ENCODE measurements at regions not wholly inside any gene's neighbourhood (a gene's known extent, or its start where the extent isn't known, plus 50 kb on each side); places are given as distances from the start of the nearest gene placed in this dataset.

- Mint-ChIP-seq H3K4me1 (peaks cover 28% of the 10 kb centered on the region), H3K4me3 (no peak overlapping the region), H3K36me3 (peaks cover 3% of the 10 kb centered on the region), H3K27ac (no peak overlapping the region), H3K9me3 (peaks cover 4% of the 10 kb centered on the region), H3K27me3 (peaks cover 5% of the 10 kb centered on the region)
- CTCF ChIA-PET: interaction anchor here (1.3 kb wide), 1 partner anchor 270 kb away, joined by 3 read pairs; no protein-coding TSS in a partner anchor
- DNase-seq: no peak
These were observed 204.2 kb upstream of the SESN3 start for GRCh38 chr11:95435192-95435591.

GRCh38 chr11:95434489-95435057 is 203.6 kb upstream of the SESN3 start:
- peak overlapping the region; percentile 1 for H3K27ac Mint-ChIP-seq
- H3K9me3 Mint-ChIP-seq: peaks cover 4% of the 10 kb centered on the region
- peak; percentile 48 for DNase-seq
- CTCF ChIA-PET: interaction anchor here (1.2 to 1.3 kb wide), 2 partner anchors 19 to 271 kb away, joined by 3 read pairs; no protein-coding TSS in a partner anchor
- H3K4me3 Mint-ChIP-seq: no peak overlapping the region
- H3K4me1 Mint-ChIP-seq: peaks cover 28% of the 10 kb centered on the region
- peaks cover 3% of the 10 kb centered on the region for H3K36me3 Mint-ChIP-seq
- peaks cover 5% of the 10 kb centered on the region for H3K27me3 Mint-ChIP-seq

GRCh38 chr11:95434009-95434408 is 203.0 kb upstream of the SESN3 start:
- DNase-seq: no peak
- CTCF ChIA-PET: interaction anchor here (1.2 to 1.3 kb wide), 2 partner anchors 19 to 271 kb away, joined by 3 read pairs; no protein-coding TSS in a partner anchor
- H3K4me3 Mint-ChIP-seq: no peak overlapping the region
- no peak overlapping the region for H3K27ac Mint-ChIP-seq
- peaks cover 5% of the 10 kb centered on the region for H3K27me3 Mint-ChIP-seq
- peaks cover 4% of the 10 kb centered on the region for H3K9me3 Mint-ChIP-seq
- peaks cover 3% of the 10 kb centered on the region for H3K36me3 Mint-ChIP-seq
- H3K4me1 Mint-ChIP-seq: peaks cover 28% of the 10 kb centered on the region

GRCh38 chr11:95432714-95433503 is 201.9 kb upstream of the SESN3 start:
- peaks cover 4% of the 10 kb centered on the region for H3K9me3 Mint-ChIP-seq
- DNase-seq: no peak
- CTCF ChIA-PET: interaction anchor here (1.1 kb wide), 1 partner anchor 20 kb away, joined by 4 read pairs; no protein-coding TSS in a partner anchor
- no peak overlapping the region for H3K27ac Mint-ChIP-seq
- H3K4me3 Mint-ChIP-seq: no peak overlapping the region
- H3K36me3 Mint-ChIP-seq: peaks cover 3% of the 10 kb centered on the region
- H3K4me1 Mint-ChIP-seq: peaks cover 28% of the 10 kb centered on the region
- H3K27me3 Mint-ChIP-seq: peaks cover 5% of the 10 kb centered on the region

- Mint-ChIP-seq H3K27me3 (peaks cover 9% of the 10 kb centered on the region), H3K36me3 (peaks cover 3% of the 10 kb centered on the region), H3K4me3 (no peak overlapping the region), H3K4me1 (peaks cover 13% of the 10 kb centered on the region), H3K9me3 (peaks cover 3% of the 10 kb centered on the region), H3K27ac (no peak overlapping the region)
- DNase-seq: no peak
- CTCF ChIA-PET: interaction anchor here (1.7 kb wide), 1 partner anchor 116 kb away, joined by 3 read pairs; no protein-coding TSS in a partner anchor
These were observed 198.4 kb upstream of the SESN3 start for GRCh38 chr11:95429376-95429907.

- no peaks in the 10 kb centered on the region for H3K36me3 Mint-ChIP-seq
- H3K27ac Mint-ChIP-seq: no peak overlapping the region
- H3K27me3 Mint-ChIP-seq: peaks cover 3% of the 10 kb centered on the region
- DNase-seq: no peak
- H3K9me3 Mint-ChIP-seq: no peaks in the 10 kb centered on the region
- H3K4me3 Mint-ChIP-seq: no peak overlapping the region
- CTCF ChIA-PET: no interaction called here
- H3K4me1 Mint-ChIP-seq: no peaks in the 10 kb centered on the region
These were observed 195.9 kb upstream of the SESN3 start for GRCh38 chr11:95426823-95427462.

GRCh38 chr11:95419915-95420314 is 188.9 kb upstream of the SESN3 start:
- Mint-ChIP-seq H3K36me3 (no peaks in the 10 kb centered on the region), H3K9me3 (no peaks in the 10 kb centered on the region), H3K4me3 (no peak overlapping the region), H3K27ac (no peak overlapping the region), H3K27me3 (peaks cover 5% of the 10 kb centered on the region), H3K4me1 (no peaks in the 10 kb centered on the region)
- CTCF ChIA-PET: no interaction called here
- no peak for DNase-seq

GRCh38 chr11:95418916-95419315 is 187.9 kb upstream of the SESN3 start:
- Mint-ChIP-seq H3K27ac (no peak overlapping the region), H3K4me3 (no peak overlapping the region), H3K27me3 (peaks cover 5% of the 10 kb centered on the region), H3K9me3 (no peaks in the 10 kb centered on the region), H3K36me3 (no peaks in the 10 kb centered on the region), H3K4me1 (no peaks in the 10 kb centered on the region)
- CTCF ChIA-PET: interaction anchor here (1.8 kb wide), 1 partner anchor 70 kb away, joined by 3 read pairs; no protein-coding TSS in a partner anchor
- no peak for DNase-seq

GRCh38 chr11:95417832-95418231 is 186.8 kb upstream of the SESN3 start:
- DNase-seq: no peak
- H3K4me1 Mint-ChIP-seq: no peaks in the 10 kb centered on the region
- no peak overlapping the region for H3K4me3 Mint-ChIP-seq
- CTCF ChIA-PET: interaction anchor here (1.8 kb wide), 1 partner anchor 71 kb away, joined by 3 read pairs; no protein-coding TSS in a partner anchor
- H3K36me3 Mint-ChIP-seq: no peaks in the 10 kb centered on the region
- no peaks in the 10 kb centered on the region for H3K9me3 Mint-ChIP-seq
- H3K27ac Mint-ChIP-seq: no peak overlapping the region
- H3K27me3 Mint-ChIP-seq: peaks cover 5% of the 10 kb centered on the region

- peaks cover 5% of the 10 kb centered on the region for H3K27me3 Mint-ChIP-seq
- H3K27ac Mint-ChIP-seq: no peak overlapping the region
- H3K4me3 Mint-ChIP-seq: no peak overlapping the region
- CTCF ChIA-PET: no interaction called here
- peaks cover 6% of the 10 kb centered on the region for H3K36me3 Mint-ChIP-seq
- peaks cover 6% of the 10 kb centered on the region for H3K4me1 Mint-ChIP-seq
- H3K9me3 Mint-ChIP-seq: peaks cover 2% of the 10 kb centered on the region
- DNase-seq: no peak
These were observed 184.9 kb upstream of the SESN3 start for GRCh38 chr11:95415837-95416304.

GRCh38 chr11:95414217-95414616 is 183.2 kb upstream of the SESN3 start:
- Mint-ChIP-seq H3K4me1 (peaks cover 10% of the 10 kb centered on the region), H3K36me3 (peaks cover 6% of the 10 kb centered on the region), H3K27ac (no peak overlapping the region), H3K9me3 (peaks cover 5% of the 10 kb centered on the region), H3K27me3 (peaks cover 5% of the 10 kb centered on the region), H3K4me3 (no peak overlapping the region)
- DNase-seq: no peak
- CTCF ChIA-PET: no interaction called here

GRCh38 chr11:95413761-95414160 is 182.8 kb upstream of the SESN3 start:
- CTCF ChIA-PET: interaction anchor here (1.4 kb wide), 1 partner anchor 19 kb away, joined by 4 read pairs; no protein-coding TSS in a partner anchor
- H3K27me3 Mint-ChIP-seq: peaks cover 5% of the 10 kb centered on the region
- peaks cover 5% of the 10 kb centered on the region for H3K9me3 Mint-ChIP-seq
- DNase-seq: no peak
- H3K27ac Mint-ChIP-seq: no peak overlapping the region
- peaks cover 6% of the 10 kb centered on the region for H3K36me3 Mint-ChIP-seq
- H3K4me1 Mint-ChIP-seq: peaks cover 10% of the 10 kb centered on the region
- no peak overlapping the region for H3K4me3 Mint-ChIP-seq

- H3K4me3 Mint-ChIP-seq: no peak overlapping the region
- H3K36me3 Mint-ChIP-seq: peaks cover 6% of the 10 kb centered on the region
- CTCF ChIA-PET: interaction anchor here (1.4 kb wide), 1 partner anchor 20 kb away, joined by 4 read pairs; no protein-coding TSS in a partner anchor
These were observed 182.0 kb upstream of the SESN3 start for GRCh38 chr11:95413021-95413420.

GRCh38 chr11:95412074-95412473 is 181.1 kb upstream of the SESN3 start:
- no peaks in the 10 kb centered on the region for H3K27me3 Mint-ChIP-seq
- no peak overlapping the region for H3K4me3 Mint-ChIP-seq
- H3K27ac Mint-ChIP-seq: no peak overlapping the region
- DNase-seq: no peak
- H3K9me3 Mint-ChIP-seq: peaks cover 5% of the 10 kb centered on the region
- H3K4me1 Mint-ChIP-seq: peaks cover 10% of the 10 kb centered on the region
- CTCF ChIA-PET: no interaction called here
- peaks cover 7% of the 10 kb centered on the region for H3K36me3 Mint-ChIP-seq

More at GRCh38 chr11:95413021-95413420, 182.0 kb upstream of the SESN3 start:
- Mint-ChIP-seq H3K27me3 (no peaks in the 10 kb centered on the region), H3K9me3 (peaks cover 5% of the 10 kb centered on the region), H3K27ac (no peak overlapping the region), H3K4me1 (peaks cover 10% of the 10 kb centered on the region)
- DNase-seq: no peak

All from activated naive CD4-positive, alpha-beta T cell treated with anti-CD3 and anti-CD28 coated beads, Interleukin-2, amount 10 ng/mL, durations not matched to agents 7 days and 5 days (primary cell).